HepG2 (cell line): ENCODE measurements at regions not wholly inside any gene's neighbourhood (a gene's known extent, or its start where the extent isn't known, plus 50 kb on each side); places are given as distances from the start of the nearest gene placed in this dataset.

Source experiments
- ATAC-seq: fragments of 200-7000 bp; cut with Tn5 transposase; 3 replicates; pipeline ENCODE4 v1.9.1; 2020; ENCODE audit warnings: mild to moderate bottlenecking, moderate library complexity
- BruUV-seq: library from RNA; stranded (reverse); fragments of 400-500 nt; replicated peaks from 2 replicates; lab custom pipeline; 2021; lab: Mats Ljungman, UMichigan
- CTCF ChIA-PET: fragments of 300-600 bp; formaldehyde crosslinking; extraction: SDS; loops from one replicate; lab custom pipeline; 2021; ENCODE audit warnings: low total read pairs, inconsistent platforms, low intra/inter-chr PET ratio; lab: Yijun Ruan, JAX
- POLR2A ChIA-PET: fragments of 350-600 bp; sonication (Branson Sonifier 250); formaldehyde crosslinking; loops from one replicate; lab custom pipeline; 2020; ENCODE audit warnings: antibody characterized with exemption, inconsistent platforms; lab: Yijun Ruan, JAX
- DNase-seq: peaks from one replicate; pipeline ENCODE4 v3.0.0-alpha.2; 2015; ENCODE audit warnings: low spot score
- FAIRE-seq: peaks from 3 replicates; lab custom pipeline; 2011; peaks lifted over from hg19 to GRCh38; lab: Jason Lieb, UNC
- H2AFZ ChIP-seq: one replicate; pipeline ENCODE4 v1.6.1; 2011; ENCODE audit warnings: low read length, inconsistent platforms
- H3K27ac ChIP-seq: fragments of 300-600 bp; 3 replicates; pipeline ENCODE4 v1.8.0; 2011; ENCODE audit warnings: mixed run types, mild to moderate bottlenecking, mixed read lengths, low read length, inconsistent platforms; ENCODE audit not compliant: insufficient read depth; ENCODE audit errors: extremely low read length
- H3K27me3 ChIP-seq, 2 experiments: fragments of 200-600 bp in 1 of 2; 2 replicates in 1 of 2; 3 replicates in 1 of 2; pipeline versions ENCODE4 v1.6.0 to v1.8.0; 2011; ENCODE audit warnings: low read length in 2 of 2, mild to moderate bottlenecking in 2 of 2, moderate library complexity in 2 of 2, inconsistent platforms in 1 of 2; ENCODE audit not compliant: insufficient read depth in 2 of 2, control insufficient read depth in 1 of 2
- H3K36me3 ChIP-seq, 2 experiments: fragments of 200-600 bp in 1 of 2; replicated peaks in 1 of 2; 2 replicates in 1 of 2; 3 replicates in 1 of 2; pipeline versions ENCODE4 v1.5.1 to v1.8.0; 2011; ENCODE audit warnings: low read length in 2 of 2, inconsistent platforms in 1 of 2; ENCODE audit not compliant: insufficient read depth in 2 of 2, control insufficient read depth in 1 of 2
- H3K4me1 ChIP-seq: 2 replicates; pipeline ENCODE4 v1.5.1; 2012; ENCODE audit warnings: low read length, inconsistent platforms; ENCODE audit not compliant: insufficient read depth
- H3K4me2 ChIP-seq: 2 replicates; pipeline ENCODE4 v1.6.0; 2011; ENCODE audit warnings: low read depth, low read length, inconsistent platforms
- H3K4me3 ChIP-seq, 3 experiments: fragments of 200-600 bp in 1 of 3; sonication (generic), shearing (Covaris generic) in 1 of 3; replicated peaks in 1 of 3; 2 replicates each; pipeline ENCODE4 v1.5.1; 2011 to 2016; ENCODE audit warnings: low read length in 3 of 3, inconsistent platforms in 2 of 3, low read depth in 2 of 3, mild to moderate bottlenecking in 2 of 3, control low read depth in 1 of 3, mixed read lengths in 1 of 3; ENCODE audit not compliant: insufficient read depth in 1 of 3
- H3K79me2 ChIP-seq: one replicate; pipeline ENCODE4 v1.6.1; 2011; ENCODE audit warnings: low read length, inconsistent platforms; ENCODE audit not compliant: insufficient read depth
- H3K9ac ChIP-seq: 2 replicates; pipeline ENCODE4 v1.6.0; 2011; ENCODE audit warnings: mild to moderate bottlenecking, low read depth, low read length, inconsistent platforms; ENCODE audit not compliant: insufficient read depth
- H3K9me3 ChIP-seq: 2 replicates; pipeline ENCODE4 v1.5.1; 2012; ENCODE audit warnings: mild to moderate bottlenecking, low read length
- H4K20me1 ChIP-seq: 2 replicates; pipeline ENCODE4 v1.6.0; 2011; ENCODE audit warnings: inconsistent platforms, mild to moderate bottlenecking, low read length, moderate library complexity; ENCODE audit not compliant: insufficient read depth
- PREB ChIP-seq: sonication (generic); formaldehyde crosslinking; IDR thresholded peaks from 2 replicates; pipeline ENCODE4 v1.4.0; 2020; ENCODE audit warnings: missing genetic modification reagents
- ZNF407 ChIP-seq: sonication (generic); formaldehyde crosslinking; IDR thresholded peaks from one replicate; pipeline ENCODE4 v1.5.1; 2020; ENCODE audit warnings: mild to moderate bottlenecking, missing genetic modification reagents; ENCODE audit errors: not compliant biosample characterization
- WGBS: methylation state at CpG from one replicate; pipeline ENCODE4 v1.1.6; 2017; ENCODE audit warnings: low lambda C conversion rate; 5-methylcytosine and 5-hydroxymethylcytosine counted together
- in situ Hi-C: cut with HindIII; loops from 2 replicates; pipeline ENCODE4 v1.10.0; 2017; ENCODE audit warnings: low pct_unique_long_range_greater_than_20kb; ENCODE audit not compliant: extremely low pct_ligation_motif_present
- intact Hi-C: fragments of 100-400 bp; cut with micrococcal nuclease; formaldehyde crosslinking; loops from one replicate; pipeline ENCODE4 v1.10.0; 2022; ENCODE audit not compliant: unreplicated experiment

GRCh38 chrX:6890544-6891261 is 256.8 kb upstream of the STS start (continued):
- TF ChIP-seq PREB (CRISPR knock-in tag) = no peak

GRCh38 chrX:6885909-6886308 is 261.6 kb upstream of the STS start:
- Histone ChIP-seq H3K9ac (no peak overlapping the region), H3K36me3 (no peaks in the 10 kb centered on the region), H3K27ac (no peak overlapping the region), H3K9me3 (no peaks in the 10 kb centered on the region; the same call in 1 of the 2 replicates), H2AFZ (no peak overlapping the region), H3K4me2 (no peak overlapping the region), H4K20me1 (no peaks in the 10 kb centered on the region), H3K79me2 (no peaks in the 10 kb centered on the region), H3K27me3 (no peaks in the 10 kb centered on the region), H3K4me1 (no peaks in the 10 kb centered on the region), H3K4me3 (no peak overlapping the region)
- 0% methylated on average over 2 of the region's 2 CpGs for WGBS
- in situ Hi-C loops = no loop called here
- no peak for ATAC-seq
- TF ChIP-seq ZNF407 (CRISPR knock-in tag) = no peak
- FAIRE-seq = no peak
- DNase-seq = no peak
- intact Hi-C loops = no loop called here
- no TSS peak for BruUV-seq
- POLR2A ChIA-PET = no interaction called here
- CTCF ChIA-PET = no interaction called here
